COR-L47 (cell line): ENCODE measurements at regions not wholly inside any gene's neighbourhood (a gene's known extent, or its start where the extent isn't known, plus 50 kb on each side); places are given as distances from the start of the nearest gene placed in this dataset.
A peak's percentile ranks its signal among the peaks of the same experiment; 100 is the strongest.

Experiments used
- DNase-seq: peaks from one replicate; lab custom pipeline; 2025; lab: John Stamatoyannopoulos, UW

DNA sequence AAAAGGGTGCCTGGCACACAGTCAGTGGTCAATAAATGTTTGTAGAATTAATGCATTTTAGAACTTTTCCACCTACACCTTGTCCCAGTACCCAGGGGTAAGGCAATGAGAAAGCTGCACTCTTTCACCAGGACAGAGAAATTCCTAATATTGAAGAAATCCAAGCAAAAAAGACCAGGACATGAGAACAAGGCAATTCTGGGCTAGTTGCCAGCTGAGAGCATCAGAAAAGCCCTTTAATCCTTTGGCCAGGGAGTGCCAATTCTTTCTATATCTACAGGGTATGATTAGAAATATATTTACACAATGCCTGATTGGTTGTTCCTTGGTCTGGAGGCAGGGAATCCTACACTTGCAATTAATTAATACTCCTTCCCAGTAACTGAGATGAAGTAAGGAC, 492.4 kb upstream of the NFIA start:
- DNase-seq: peak; percentile 18

DNA sequence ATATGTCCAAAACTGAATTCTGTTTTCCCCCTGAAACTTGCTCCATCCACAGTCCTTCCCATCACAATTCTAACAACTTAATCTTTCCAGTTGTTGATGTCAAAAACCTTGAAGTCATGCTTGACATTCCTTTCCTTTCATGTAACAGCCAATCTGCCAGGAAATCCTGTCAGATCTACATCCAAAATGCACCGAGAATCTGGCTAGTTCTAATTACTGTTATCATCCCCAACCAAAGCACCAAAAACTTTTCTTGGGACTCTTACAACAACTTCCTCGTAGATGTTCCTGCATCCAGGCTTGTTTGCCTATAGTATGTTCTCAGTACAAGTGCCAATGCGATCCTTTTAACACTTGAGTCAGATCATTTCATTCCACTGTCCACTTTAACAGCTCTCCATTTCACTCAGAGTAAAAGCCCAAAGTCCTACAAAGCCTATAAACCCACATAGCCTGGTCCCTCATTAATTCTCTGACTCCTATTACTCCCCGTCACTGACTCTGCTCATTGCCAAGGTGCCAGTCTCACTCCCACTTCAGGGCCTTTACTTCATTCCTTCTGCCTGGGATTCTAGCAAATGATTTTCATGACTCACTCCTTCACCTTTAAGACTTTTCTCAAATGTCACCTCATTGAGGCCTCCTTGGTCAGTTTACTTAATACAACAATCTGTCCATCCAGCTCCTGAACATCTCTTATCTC, 493.2 kb upstream of the NFIA start:
- no peak for DNase-seq

DNA sequence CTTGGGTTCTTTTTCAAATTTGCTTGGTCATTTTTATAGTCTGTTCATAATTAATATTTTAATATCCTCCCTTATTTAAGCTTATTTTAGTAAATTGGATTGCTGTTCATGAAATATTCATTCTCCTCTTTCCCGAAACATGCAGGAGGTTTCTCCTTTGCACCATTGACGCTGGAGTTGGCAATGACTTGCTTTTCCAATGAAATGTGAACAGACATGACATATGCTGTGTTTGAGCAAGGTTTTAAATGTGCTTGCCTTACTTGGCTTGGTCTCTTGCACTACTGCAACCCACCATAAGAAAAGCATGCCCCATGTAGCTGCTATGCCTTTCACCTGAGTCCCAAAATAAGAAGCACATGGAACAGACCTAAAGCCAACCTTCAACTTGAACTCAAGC, 498.0 kb upstream of the NFIA start:
- DNase-seq: no peak

DNA sequence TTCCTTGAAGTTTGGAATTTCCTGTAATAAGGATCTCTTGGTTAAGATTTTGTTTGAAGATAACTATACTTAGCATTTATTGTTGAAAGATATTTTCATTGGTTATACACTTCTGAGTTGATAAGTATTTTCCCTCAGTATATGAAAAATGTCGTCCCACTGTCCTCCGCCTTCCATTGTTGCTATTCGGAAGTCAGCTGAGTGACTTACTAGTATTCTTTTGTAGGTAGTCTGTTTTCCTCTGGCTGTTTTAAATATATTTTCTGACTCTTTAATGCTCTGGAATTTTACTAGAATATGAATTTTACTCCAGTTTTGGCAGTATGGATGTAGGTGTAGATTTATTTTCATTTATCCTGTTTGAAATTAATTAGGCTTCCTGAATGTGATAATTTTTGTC, 498.7 kb upstream of the NFIA start:
- no peak for DNase-seq

DNA sequence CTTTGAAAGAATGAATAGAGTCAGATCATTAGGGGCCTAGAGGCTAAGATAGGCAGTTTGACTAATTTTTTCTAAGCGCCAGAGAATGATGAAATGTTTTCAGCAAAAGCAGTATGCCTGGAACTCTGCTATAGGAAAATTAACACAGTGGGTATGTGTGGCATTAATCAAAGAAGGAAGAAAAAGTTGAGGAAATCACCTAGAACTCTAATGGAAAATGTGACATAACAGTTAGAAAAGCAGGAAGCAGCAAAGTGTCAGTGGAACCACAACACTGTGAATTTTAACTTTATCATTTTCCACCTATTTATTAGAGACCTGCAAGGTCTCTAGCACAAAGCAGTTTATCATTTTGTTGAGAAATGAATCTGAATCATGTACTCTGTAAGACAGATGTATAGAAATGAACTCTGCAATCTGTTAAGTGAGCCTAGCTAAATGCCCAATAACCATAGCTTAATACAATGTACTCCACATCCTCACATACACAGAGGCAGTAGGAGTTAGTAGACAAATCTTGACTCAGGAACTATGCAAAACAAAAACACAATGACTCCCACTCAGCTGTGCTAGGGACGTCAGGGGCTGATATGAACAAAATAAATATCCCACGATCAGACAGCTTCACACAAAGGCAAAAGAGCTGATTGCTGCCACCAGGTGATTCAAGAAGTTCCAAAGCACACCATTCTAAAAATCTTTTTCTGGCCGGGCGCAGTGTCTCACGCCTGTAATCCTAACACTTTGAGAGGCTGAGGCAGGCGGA, 500.7 kb upstream of the NFIA start:
- no peak for DNase-seq

DNA sequence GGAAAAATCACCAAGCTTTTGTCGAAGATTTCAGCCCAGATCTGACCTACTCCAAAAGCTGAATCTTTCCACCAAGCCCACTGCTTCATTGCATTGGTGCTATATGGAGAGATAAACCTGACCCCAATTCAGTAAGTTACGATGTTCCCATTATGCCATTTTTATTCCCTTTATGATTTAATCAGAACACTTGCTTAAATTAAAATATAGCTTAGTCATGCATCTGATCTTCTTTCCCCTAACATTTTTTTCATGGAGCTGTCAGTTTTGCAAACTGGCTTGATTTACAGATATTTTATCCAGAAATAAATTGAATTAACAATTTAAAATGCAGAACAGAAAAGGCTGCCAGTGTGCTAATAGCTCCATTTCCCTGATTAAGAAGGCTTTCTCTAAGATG, 503.5 kb upstream of the C1orf87 start:
- DNase-seq: no peak

DNA sequence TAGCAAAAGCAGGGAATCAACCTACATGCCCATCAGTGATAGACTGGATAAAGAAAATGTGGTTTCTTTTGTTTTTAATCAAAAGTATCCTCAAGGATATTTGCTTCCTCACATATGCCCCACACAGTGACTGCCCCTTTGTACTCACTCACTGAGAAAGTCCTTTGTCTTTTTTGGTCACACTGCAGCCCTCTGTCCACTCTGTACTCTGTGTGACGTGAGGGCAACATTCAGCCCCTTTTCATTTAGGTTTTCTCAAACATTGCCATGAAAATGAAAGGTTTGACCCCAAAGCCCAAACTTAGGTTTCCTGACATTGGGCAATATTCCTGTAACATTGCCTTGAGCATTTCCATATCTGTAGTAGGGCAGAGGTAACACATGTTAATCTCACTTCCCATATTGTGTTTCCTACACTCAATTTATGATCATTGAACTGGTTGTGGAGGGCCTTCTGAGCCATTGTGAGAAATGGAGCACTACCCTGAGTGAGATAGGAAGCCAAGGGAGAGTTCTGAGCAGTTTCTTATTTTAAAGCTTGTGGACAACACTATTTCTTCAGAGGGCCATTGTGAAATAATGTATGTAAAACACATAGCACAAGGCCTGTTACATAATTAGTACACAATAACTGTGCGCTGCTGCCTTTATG, 501.9 kb upstream of the C1orf87 start:
- no peak for DNase-seq

DNA sequence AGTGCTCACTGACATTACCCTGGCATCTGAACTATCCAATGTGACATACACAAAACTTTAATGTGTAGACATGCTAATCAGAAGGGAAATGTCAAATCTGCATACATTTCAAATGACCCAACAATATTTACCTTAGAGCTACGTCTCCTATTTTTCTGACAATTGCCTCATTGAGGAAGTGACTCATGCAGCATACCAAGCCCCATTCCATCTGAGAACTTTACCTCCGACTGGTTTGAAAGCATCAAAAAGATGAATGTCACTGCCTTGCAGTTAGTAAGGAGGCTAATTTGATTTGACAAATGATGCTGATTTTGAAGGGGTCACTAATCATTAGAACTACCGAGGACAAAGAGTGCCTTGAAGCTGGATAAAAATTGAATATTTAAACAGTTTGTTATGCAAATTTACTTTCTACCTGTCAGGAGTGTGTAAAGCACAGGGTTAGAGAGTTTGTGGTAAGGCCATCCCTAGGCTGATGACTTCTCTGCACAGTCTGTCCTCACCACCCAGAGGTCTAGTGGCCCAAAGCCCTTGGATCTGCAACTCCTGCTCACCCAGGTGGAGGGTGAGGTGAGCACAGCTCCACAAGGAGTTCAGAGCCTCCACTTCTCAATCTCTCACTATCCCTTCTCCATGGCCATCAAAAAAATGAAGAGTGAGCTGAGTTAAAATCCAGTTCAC, 500.3 kb upstream of the C1orf87 start:
- no peak for DNase-seq

DNA sequence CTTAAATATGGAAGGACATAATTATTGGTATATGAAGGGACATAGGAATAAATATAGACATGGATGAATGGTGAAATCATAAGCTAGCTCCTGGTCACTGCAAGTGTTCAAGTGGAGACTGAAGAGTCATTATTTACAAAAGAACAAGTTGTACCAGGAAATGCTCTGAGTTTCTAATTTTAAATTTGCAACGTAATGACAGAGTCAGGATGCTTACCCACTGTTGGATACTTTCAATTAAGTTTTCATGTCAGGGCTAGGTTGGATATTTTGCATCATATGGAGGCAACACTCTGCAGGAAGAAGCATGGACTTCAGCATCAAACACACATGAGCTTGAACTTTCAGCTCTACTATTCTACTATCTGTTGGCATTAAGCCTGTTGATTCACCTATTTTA, 499.6 kb upstream of the C1orf87 start:
- no peak for DNase-seq

DNA sequence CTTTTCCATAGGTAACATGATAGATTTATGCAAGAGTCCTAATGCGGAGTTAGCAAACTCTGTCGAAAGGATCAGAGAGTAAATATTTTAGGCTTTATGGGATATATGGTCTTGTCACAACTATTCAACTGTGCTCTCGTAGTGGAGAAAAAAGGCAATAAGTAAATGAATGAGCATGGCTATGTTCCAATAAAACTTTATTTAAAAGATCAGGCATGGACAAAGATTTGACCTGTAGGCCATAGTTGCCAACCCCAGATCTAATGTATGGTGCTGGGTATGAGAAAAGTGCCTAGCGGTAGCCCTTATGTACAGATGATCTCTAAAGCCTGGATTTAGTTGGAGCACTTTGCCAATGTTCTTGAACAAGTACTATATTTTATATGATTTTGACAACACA, 498.8 kb upstream of the C1orf87 start:
- DNase-seq: no peak

DNA sequence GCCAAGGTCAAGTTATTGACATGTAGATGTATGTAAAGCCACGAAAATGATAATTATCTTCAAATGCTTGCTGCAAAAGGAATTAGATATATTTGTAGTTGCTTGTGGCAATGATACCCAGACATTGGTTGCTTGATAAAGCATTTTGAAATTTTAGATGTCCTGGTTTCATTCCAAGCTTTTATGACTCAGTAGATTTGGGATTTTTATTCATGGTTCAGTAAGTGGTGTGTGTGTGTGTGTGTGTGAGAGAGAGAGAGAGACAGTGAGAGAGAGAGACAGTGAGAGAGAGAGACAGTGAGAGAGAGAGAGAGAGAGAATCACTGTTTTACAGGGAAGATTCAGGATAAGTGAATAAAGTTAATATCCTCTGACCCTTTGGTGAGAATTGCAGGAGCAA, 498.2 kb upstream of the C1orf87 start:
- DNase-seq: no peak

DNA sequence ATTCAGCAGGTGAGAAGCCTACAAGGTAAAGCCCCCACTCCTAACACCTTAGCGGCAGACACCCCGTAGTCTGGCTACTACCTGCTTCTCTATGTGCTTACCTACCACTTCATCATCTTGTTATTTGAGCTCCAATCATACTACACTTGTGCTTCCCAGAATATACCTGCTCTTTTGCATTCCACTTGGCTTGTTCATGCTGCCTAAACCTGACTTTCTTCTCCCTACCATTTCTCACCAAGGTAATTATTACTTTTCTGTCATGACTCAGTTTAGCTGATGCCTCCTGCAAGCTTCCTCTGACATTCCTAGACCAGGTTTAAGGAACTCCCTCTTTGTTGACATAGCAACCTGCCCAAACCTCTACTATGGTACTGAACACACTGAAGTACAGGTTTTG, 495.6 kb upstream of the C1orf87 start:
- DNase-seq: no peak

DNA sequence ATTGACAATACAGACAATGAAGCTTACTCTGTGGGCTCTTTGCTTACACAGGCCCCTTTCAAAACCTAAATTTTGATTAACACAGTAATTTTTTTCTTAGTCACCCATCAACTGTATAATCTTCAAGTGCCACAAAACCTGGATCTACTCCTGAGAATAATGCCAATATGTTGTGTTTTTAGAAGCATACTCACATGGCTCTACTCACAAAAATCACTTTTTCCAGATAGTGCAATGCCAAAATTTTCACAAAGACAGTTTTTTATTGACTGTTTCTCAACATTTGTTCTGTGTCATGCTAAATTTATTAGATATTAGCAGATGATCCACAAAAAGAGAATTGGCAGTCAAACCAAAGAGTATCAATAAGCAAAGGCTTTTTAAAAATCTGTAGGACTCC, 493.7 kb upstream of the C1orf87 start:
- DNase-seq: no peak

DNA sequence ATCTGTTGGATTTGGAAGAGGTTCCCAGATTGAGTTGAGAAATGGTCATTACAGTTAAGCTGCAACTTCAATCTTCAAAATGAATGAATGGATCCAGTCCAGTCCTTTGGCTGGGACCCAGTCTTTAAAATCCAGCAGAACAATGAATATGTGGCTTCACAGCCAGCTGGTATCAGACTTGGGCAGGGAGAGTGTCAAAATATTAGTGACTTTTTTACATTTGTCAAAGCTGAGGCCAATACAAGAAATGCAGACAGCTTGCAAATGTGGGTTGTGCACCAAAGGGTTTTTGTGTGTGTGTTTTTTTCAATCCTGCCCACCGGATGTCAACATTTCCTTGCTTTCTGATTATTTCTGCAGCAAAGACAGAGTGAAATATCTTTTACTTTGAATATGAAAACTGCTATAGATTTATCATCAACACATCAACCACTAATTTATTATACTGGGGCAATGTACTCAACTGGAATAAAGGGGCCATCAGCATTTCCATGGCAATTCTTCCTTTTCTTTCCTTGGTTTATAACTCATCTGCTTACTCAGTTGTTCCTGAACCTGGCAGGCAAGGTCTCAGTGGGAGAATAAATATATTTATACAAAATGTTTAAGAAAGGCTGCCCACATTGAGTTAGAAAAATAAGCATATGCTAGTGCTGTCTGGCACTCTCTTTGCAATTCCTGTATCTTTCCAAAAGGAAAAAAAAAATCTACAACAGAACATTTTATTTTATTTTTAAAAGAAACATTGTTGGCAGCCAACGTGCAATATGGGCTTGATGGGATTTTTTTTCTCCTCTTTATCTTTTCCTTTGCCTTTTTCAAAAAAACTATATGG, 491.6 kb upstream of the C1orf87 start:
- DNase-seq: no peak

DNA sequence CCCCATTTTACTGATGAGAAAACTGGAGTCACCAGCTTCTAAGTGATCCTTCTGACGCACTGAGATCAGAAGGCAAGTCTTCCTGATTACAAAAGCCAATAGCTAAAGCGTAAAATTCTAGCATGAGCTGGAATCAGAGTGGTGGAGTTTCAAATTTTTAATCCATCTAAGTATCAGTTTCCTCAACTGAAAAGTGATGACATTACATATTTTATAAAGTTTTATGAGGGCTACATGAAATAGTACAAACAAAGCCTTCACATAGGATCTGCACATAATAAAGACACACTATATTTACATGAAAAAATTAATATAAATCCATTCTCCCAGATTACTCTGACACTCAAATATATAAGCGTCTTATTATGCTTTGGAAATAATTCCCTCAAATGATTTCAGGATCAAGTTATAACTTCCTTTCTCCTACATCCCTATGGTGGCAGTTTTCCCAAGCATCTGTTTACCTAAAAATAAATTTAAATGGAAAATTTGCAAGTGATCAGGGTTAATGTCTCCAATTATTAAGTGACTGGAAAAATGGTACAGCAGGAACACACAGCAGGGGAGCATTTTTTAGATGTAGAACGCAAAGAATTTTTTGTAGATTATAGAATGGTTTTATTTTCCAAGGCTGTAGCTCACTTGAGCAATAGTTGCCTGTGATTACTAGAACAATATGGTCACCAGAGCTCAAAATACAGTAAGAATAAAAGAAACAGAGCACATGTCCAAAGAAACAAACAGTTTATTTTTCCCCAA, 490.4 kb upstream of the C1orf87 start:
- DNase-seq: no peak

DNA sequence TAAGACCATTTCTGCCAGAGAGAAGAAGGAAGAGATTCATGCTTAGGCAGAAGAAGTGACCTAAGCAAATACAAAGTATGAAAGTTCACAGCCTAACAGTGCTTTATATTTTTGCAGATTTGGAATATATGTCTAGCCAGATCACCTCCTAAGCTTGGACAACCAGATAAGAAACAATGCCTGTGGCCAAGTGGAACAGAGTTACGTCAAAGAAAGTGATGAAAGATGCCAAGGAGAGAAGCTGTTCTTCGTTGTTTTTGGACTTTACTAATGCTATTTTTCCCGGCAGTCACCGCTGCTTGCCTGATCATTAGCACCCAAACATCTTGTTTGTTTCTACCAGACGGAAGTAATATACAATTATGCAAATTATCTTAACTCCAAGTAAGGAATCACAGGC, 489.2 kb upstream of the C1orf87 start:
- no peak for DNase-seq

DNA sequence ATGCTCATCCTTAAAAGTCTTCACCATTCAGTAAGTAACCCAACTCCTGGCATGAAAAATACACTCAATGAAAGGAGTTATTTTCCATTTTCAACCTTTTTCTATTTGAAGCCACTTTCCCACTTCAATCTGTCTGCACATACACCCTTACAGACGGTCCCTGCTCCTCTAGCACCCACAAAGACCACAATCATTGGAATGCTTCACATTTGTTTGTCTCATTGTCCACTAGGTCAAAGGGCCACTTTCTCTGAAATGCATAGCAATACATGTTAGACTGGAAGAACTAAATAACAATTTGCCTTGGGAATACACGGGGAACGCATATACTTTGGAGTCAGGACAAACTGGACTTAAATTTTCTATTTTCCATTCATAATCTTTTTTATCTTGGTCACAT, 487.1 kb upstream of the C1orf87 start:
- DNase-seq: no peak

DNA sequence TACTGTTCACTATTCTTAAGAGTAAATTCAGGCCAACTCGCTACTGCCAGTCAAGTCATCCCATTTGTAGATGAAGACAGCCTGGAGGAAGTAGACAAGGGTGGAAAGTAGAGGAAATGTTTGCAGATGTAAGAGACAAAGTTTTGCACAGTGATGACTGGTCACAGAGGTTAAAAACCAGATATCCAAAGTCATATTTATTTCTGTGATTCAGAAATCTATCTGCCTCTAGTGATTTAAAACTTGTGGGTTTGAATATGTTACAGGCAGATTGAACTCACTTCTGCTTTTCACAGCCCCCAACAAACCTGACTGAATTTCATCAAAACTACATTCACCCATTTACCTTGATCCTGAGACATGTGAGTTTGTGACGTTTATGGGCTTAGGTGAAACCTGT, 484.7 kb upstream of the C1orf87 start:
- DNase-seq: no peak

DNA sequence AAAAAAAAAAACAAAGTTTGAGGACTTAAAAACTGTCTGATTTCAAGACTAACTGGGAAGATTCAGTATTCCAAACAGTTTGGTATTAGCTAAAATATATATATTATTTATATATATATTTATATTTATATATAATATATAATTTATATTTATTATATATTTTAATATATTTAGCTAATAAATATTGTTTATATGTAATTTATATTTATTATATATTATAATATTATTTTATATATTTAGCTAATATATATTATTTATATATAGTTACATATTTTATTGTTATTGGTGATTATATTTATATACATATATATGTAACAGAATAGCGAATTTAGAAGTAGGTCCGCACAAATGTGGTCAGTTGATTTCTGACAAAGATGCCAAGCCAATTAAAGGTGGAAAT, 480.2 kb upstream of the C1orf87 start:
- no peak for DNase-seq

DNA sequence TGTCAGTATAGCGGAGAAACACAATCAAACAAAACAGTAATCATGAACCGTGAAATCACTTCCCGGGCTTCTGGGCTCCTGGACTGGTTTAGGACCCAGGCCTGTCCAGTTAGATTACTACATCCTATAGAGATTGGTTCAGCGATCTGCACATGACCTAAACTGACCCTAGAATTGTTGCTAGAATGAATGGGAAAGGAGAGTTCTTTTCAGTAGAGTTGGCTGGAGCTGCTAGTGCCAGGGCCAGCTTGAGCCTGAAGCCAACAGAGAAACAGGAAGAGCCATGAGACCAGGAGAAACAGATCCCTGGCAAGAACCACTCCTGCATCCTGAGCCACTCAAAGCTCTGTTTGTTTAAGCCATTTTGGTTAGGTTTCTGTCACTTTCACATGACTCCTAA, 474.3 kb upstream of the C1orf87 start:
- no peak for DNase-seq
